Loucy (cell line): ENCODE measurements at regions not wholly inside any gene's neighbourhood (a gene's known extent, or its start where the extent isn't known, plus 50 kb on each side); places are given as distances from the start of the nearest gene placed in this dataset.

Experiments used
- H2AFZ ChIP-seq: fragments of 200-600 bp; sonication (generic); 2 replicates; pipeline ENCODE4 v1.6.0; 2016; ENCODE audit warnings: antibody characterized with exemption, mild to moderate bottlenecking, low read length, moderate library complexity
- H3F3A ChIP-seq: fragments of 200-600 bp; 2 replicates; pipeline ENCODE4 v1.6.0; 2016; ENCODE audit warnings: antibody characterized with exemption, low read depth, mild to moderate bottlenecking
- H3K27me3 ChIP-seq: fragments of 200-600 bp; sonication (generic); 2 replicates; pipeline ENCODE4 v1.6.1; 2014; ENCODE audit warnings: low read length, mild to moderate bottlenecking; ENCODE audit not compliant: insufficient read depth, poor library complexity, severe bottlenecking
- H3K36me3 ChIP-seq: fragments of 200-600 bp; sonication (generic); 2 replicates; pipeline ENCODE4 v1.6.1; 2016; ENCODE audit warnings: low read length; ENCODE audit not compliant: insufficient read depth
- H3K4me1 ChIP-seq: fragments of 200-600 bp; sonication (generic); 2 replicates; pipeline ENCODE4 v1.5.1; 2014; ENCODE audit warnings: low read length, mild to moderate bottlenecking; ENCODE audit not compliant: insufficient read depth, poor library complexity, severe bottlenecking
- H3K4me2 ChIP-seq: fragments of 200-600 bp; sonication (generic); 2 replicates; pipeline ENCODE4 v1.6.0; 2014; ENCODE audit warnings: antibody characterized with exemption, low read length, low read depth, mild to moderate bottlenecking; ENCODE audit not compliant: poor library complexity, severe bottlenecking
- H3K4me3 ChIP-seq: fragments of 200-600 bp; sonication (generic); 2 replicates; pipeline ENCODE4 v1.5.1; 2014; ENCODE audit warnings: low read length, mild to moderate bottlenecking, mixed read lengths; ENCODE audit not compliant: poor library complexity, severe bottlenecking
- H3K79me2 ChIP-seq: fragments of 200-600 bp; sonication (generic); 2 replicates; pipeline ENCODE4 v1.6.1; 2014; ENCODE audit warnings: low read length; ENCODE audit not compliant: insufficient read depth
- H3K9ac ChIP-seq: fragments of 200-600 bp; sonication (generic); 2 replicates; pipeline ENCODE4 v1.6.0; 2014; ENCODE audit warnings: mild to moderate bottlenecking, low read depth, low read length, moderate library complexity; ENCODE audit not compliant: poor library complexity, severe bottlenecking
- H3K9me2 ChIP-seq: fragments of 200-600 bp; sonication (generic); replicated peaks from 2 replicates; pipeline ENCODE4 v1.6.1; 2016; ENCODE audit warnings: low read depth, low read length, mixed read lengths
- H3K9me3 ChIP-seq: fragments of 200-600 bp; sonication (generic); 2 replicates; pipeline ENCODE4 v1.6.1; 2014; ENCODE audit warnings: mild to moderate bottlenecking, antibody characterized with exemption, low read length, low read depth; ENCODE audit not compliant: insufficient read depth
- H4K20me1 ChIP-seq: fragments of 200-600 bp; sonication (generic); 2 replicates; pipeline ENCODE4 v1.6.0; 2014; ENCODE audit warnings: antibody characterized with exemption, low read length, mild to moderate bottlenecking; ENCODE audit not compliant: insufficient read depth, poor library complexity, severe bottlenecking
- CTCF ChIP-seq: fragments of 200-600 bp; sonication (generic); conservative IDR thresholded peaks from 2 replicates; pipeline ENCODE4 v1.5.1; 2014; ENCODE audit warnings: mild to moderate bottlenecking, antibody characterized with exemption, low read length
- EZH2phosphoT487 ChIP-seq: fragments of 200-600 bp; IDR thresholded peaks from 2 replicates; pipeline ENCODE4 v1.6.1; 2018; ENCODE audit warnings: antibody characterized with exemption, mild to moderate bottlenecking, moderate library complexity, borderline replicate concordance

- TF ChIP-seq CTCF (no peak), EZH2phosphoT487 (no peak)
- no peaks in the 10 kb centered on the region for H3K36me3 ChIP-seq
- no peaks in the 10 kb centered on the region for H3K9me2 ChIP-seq
- H4K20me1 ChIP-seq, result no peaks in the 10 kb centered on the region
- no peaks in the 10 kb centered on the region for H3K4me1 ChIP-seq
- H3K9ac ChIP-seq, result no peak overlapping the region
- H3F3A ChIP-seq, result no peaks in the 10 kb centered on the region
- H3K4me3 ChIP-seq, result no peak overlapping the region
- H3K9me3 ChIP-seq, result no peaks in the 10 kb centered on the region; the same call in 1 of the 2 replicates
- no peak overlapping the region for H2AFZ ChIP-seq
- H3K4me2 ChIP-seq, result no peak overlapping the region
- no peaks in the 10 kb centered on the region for H3K27me3 ChIP-seq
- no peaks in the 10 kb centered on the region for H3K79me2 ChIP-seq
Measured at GRCh38 chr17:14756479-14756878, 455.6 kb downstream of the HS3ST3B1 start.

- TF ChIP-seq CTCF (no peak), EZH2phosphoT487 (no peak)
- H2AFZ ChIP-seq, result no peak overlapping the region
- no peak overlapping the region for H3K4me3 ChIP-seq
- no peaks in the 10 kb centered on the region for H3K79me2 ChIP-seq
- H3K4me2 ChIP-seq, result no peak overlapping the region
- no peaks in the 10 kb centered on the region for H3F3A ChIP-seq
- no peaks in the 10 kb centered on the region for H3K36me3 ChIP-seq
- no peaks in the 10 kb centered on the region for H3K9me2 ChIP-seq
- H3K27me3 ChIP-seq, result no peaks in the 10 kb centered on the region
- no peaks in the 10 kb centered on the region; the same call in 1 of the 2 replicates for H3K9me3 ChIP-seq
- no peaks in the 10 kb centered on the region for H3K4me1 ChIP-seq
- no peak overlapping the region for H3K9ac ChIP-seq
- no peaks in the 10 kb centered on the region for H4K20me1 ChIP-seq
Measured at GRCh38 chr17:14755002-14755401, 454.1 kb downstream of the HS3ST3B1 start.

- H3K9me2 ChIP-seq, result no peaks in the 10 kb centered on the region
- no peak for TF ChIP-seq EZH2phosphoT487
- no peak for TF ChIP-seq CTCF
Measured at GRCh38 chr17:14753383-14753782, 452.5 kb downstream of the HS3ST3B1 start.

More at GRCh38 chr17:14753383-14753782, 452.5 kb downstream of the HS3ST3B1 start:
- no peaks in the 10 kb centered on the region for H3K4me1 ChIP-seq
- no peak overlapping the region for H3K4me2 ChIP-seq
- no peak overlapping the region for H3K9ac ChIP-seq
- no peaks in the 10 kb centered on the region; the same call in 1 of the 2 replicates for H3K9me3 ChIP-seq
- H3K4me3 ChIP-seq, result no peak overlapping the region
- no peaks in the 10 kb centered on the region for H3F3A ChIP-seq
- H4K20me1 ChIP-seq, result no peaks in the 10 kb centered on the region
- H3K79me2 ChIP-seq, result no peaks in the 10 kb centered on the region
- no peak overlapping the region for H2AFZ ChIP-seq
- no peaks in the 10 kb centered on the region for H3K36me3 ChIP-seq
- no peaks in the 10 kb centered on the region for H3K27me3 ChIP-seq
